ENCODE measurements at regions not wholly inside any gene's neighbourhood (a gene's known extent, or its start where the extent isn't known, plus 50 kb on each side); places are given as distances from the start of the nearest gene placed in this dataset.

DNA sequence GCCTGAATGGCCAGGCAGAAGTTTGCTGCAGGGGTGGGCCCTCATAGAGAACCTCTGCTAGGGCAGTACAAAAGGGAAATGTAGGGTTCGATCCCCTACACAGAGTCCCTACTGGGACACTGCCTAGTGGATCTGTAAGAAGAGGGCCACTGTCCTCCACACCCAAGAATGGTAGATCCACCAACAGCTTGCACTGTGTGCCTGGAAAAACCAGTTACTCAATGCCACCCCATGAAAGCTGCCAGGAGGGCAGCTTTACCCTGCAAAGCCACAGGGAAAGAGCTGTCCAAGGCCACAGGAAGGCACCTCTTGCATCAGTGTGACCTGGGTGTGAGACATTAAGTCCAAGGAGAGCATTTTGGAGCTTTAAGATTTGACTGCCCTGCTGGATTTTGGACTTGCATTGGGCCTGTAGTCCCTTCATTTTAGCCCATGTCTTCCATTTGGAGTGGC is 781.6 kb downstream of the TRAM1L1 start:
- Histone ChIP-seq H3K79me2 (ENCODE audit: insufficient read depth, low read length) (no peaks in the 10 kb centered on the region), H3K36me3 (ENCODE audit: insufficient read depth, low read length) (no peaks in the 10 kb centered on the region), H3K9me2 (replicated peaks; ENCODE audit: low read depth, low read length) (no peaks in the 10 kb centered on the region), H3K4me2 (ENCODE audit: low read depth, low read length, poor library complexity, severe bottlenecking) (no peak overlapping the region), H3K9me3 (ENCODE audit: insufficient read depth, low read depth, low read length) (no peaks in the 10 kb centered on the region), H3K4me1 (ENCODE audit: insufficient read depth, low read length, poor library complexity, severe bottlenecking) (no peaks in the 10 kb centered on the region), H3K4me3 (ENCODE audit: low read length, poor library complexity, severe bottlenecking) (no peak overlapping the region), H4K20me1 (ENCODE audit: insufficient read depth, low read length, poor library complexity, severe bottlenecking) (no peaks in the 10 kb centered on the region), H3K27me3 (ENCODE audit: insufficient read depth, low read length, poor library complexity, severe bottlenecking) (no peaks in the 10 kb centered on the region), H3K9ac (ENCODE audit: low read depth, low read length, poor library complexity, severe bottlenecking) (no peak overlapping the region), H2AFZ (ENCODE audit: low read length) (no peak overlapping the region), H3F3A (ENCODE audit: low read depth) (no peaks in the 10 kb centered on the region)
- TF ChIP-seq EZH2phosphoT487 (IDR thresholded peaks at IDR 0.05; ENCODE audit: borderline replicate concordance): no peak
- TF ChIP-seq, protein P1, sequence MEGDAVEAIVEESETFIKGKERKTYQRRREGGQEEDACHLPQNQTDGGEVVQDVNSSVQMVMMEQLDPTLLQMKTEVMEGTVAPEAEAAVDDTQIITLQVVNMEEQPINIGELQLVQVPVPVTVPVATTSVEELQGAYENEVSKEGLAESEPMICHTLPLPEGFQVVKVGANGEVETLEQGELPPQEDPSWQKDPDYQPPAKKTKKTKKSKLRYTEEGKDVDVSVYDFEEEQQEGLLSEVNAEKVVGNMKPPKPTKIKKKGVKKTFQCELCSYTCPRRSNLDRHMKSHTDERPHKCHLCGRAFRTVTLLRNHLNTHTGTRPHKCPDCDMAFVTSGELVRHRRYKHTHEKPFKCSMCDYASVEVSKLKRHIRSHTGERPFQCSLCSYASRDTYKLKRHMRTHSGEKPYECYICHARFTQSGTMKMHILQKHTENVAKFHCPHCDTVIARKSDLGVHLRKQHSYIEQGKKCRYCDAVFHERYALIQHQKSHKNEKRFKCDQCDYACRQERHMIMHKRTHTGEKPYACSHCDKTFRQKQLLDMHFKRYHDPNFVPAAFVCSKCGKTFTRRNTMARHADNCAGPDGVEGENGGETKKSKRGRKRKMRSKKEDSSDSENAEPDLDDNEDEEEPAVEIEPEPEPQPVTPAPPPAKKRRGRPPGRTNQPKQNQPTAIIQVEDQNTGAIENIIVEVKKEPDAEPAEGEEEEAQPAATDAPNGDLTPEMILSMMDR (conservative IDR thresholded peaks at IDR 0.05; ENCODE audit: low read length): no peak

DNA sequence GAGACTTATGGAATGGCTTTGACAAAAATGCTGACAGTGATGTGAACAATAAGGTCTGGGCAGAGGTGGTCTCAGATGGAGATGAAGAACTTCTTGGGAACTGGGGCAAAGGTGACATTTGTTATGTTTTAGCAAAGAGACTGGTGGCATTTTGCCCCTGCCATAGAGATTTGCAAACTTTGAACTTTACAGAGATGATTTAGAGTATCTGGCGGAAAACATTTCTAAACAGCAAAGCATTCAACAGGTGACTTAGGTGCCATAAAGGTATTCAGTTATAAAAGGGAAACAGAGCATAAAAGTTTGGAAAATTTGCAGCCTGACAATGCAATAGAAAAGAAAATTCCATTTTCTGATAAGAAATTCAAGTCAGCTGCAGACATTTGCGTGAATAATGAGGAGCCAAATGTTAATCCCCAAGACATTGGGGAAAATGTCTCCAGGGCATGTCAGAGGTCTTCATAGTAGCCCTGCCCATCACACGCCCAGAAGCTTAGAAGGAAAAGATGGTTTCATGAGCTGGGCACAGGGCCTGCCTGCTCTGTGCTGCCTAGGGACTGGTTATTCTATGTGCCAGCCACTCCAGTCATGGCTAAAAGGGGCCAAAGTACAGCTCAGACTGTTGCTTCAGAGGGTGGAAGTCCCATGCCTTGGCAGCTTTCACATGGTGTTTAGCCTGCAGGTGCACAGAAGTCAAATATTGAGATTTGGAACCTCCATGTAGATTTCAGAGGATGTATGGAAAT is 782.2 kb downstream of the TRAM1L1 start:
- no peak overlapping the region for H3K4me2 ChIP-seq (ENCODE audit: low read depth, low read length, poor library complexity, severe bottlenecking)
- H3K4me1 ChIP-seq (ENCODE audit: insufficient read depth, low read length, poor library complexity, severe bottlenecking): no peaks in the 10 kb centered on the region
- no peak overlapping the region for H2AFZ ChIP-seq (ENCODE audit: low read length)
- TF ChIP-seq, protein P1 (conservative IDR thresholded peaks at IDR 0.05; ENCODE audit: low read length): no peak
- no peak for TF ChIP-seq EZH2phosphoT487 (IDR thresholded peaks at IDR 0.05; ENCODE audit: borderline replicate concordance)
- H3F3A ChIP-seq (ENCODE audit: low read depth): no peaks in the 10 kb centered on the region
- H4K20me1 ChIP-seq (ENCODE audit: insufficient read depth, low read length, poor library complexity, severe bottlenecking): no peaks in the 10 kb centered on the region
- no peaks in the 10 kb centered on the region for H3K36me3 ChIP-seq (ENCODE audit: insufficient read depth, low read length)
- H3K9me2 ChIP-seq (replicated peaks; ENCODE audit: low read depth, low read length): no peaks in the 10 kb centered on the region
- H3K9ac ChIP-seq (ENCODE audit: low read depth, low read length, poor library complexity, severe bottlenecking): no peak overlapping the region
- H3K4me3 ChIP-seq (ENCODE audit: low read length, poor library complexity, severe bottlenecking): no peak overlapping the region
- no peaks in the 10 kb centered on the region for H3K79me2 ChIP-seq (ENCODE audit: insufficient read depth, low read length)
- H3K9me3 ChIP-seq (ENCODE audit: insufficient read depth, low read depth, low read length): no peaks in the 10 kb centered on the region
- no peaks in the 10 kb centered on the region for H3K27me3 ChIP-seq (ENCODE audit: insufficient read depth, low read length, poor library complexity, severe bottlenecking)

DNA sequence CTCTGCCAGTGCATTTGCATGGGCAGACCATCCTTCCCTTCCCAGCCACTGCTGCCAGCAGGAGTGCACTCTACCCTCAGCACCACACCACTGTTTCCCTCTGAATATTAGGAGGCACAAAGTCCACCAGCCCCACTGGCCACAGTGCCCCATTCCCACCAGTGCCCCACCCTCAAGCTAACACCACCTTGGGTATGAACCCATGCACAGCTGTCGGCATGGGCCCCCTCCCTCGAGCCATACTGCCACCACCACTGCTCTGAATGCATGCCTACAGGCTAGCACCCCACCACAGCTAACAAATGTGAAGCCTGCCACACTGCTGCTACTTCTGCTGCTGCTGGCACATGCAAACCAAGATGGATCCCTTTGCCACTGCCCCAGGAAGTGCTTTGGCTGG is 810.4 kb downstream of the TRAM1L1 start:
- Histone ChIP-seq H3K36me3 (ENCODE audit: insufficient read depth, low read length) (no peaks in the 10 kb centered on the region), H3K9me2 (replicated peaks; ENCODE audit: low read depth, low read length) (no peaks in the 10 kb centered on the region; the same call in 1 of the 2 replicates)

More for the DNA sequence above, 810.4 kb downstream of the TRAM1L1 start:
- H3K79me2 ChIP-seq (ENCODE audit: insufficient read depth, low read length): no peaks in the 10 kb centered on the region
- no peaks in the 10 kb centered on the region for H3K27me3 ChIP-seq (ENCODE audit: insufficient read depth, low read length, poor library complexity, severe bottlenecking)
- no peak overlapping the region for H2AFZ ChIP-seq (ENCODE audit: low read length)
- no peaks in the 10 kb centered on the region for H4K20me1 ChIP-seq (ENCODE audit: insufficient read depth, low read length, poor library complexity, severe bottlenecking)
- TF ChIP-seq, protein P1 (conservative IDR thresholded peaks at IDR 0.05; ENCODE audit: low read length): no peak
- TF ChIP-seq EZH2phosphoT487 (IDR thresholded peaks at IDR 0.05; ENCODE audit: borderline replicate concordance): no peak
- no peaks in the 10 kb centered on the region for H3K4me1 ChIP-seq (ENCODE audit: insufficient read depth, low read length, poor library complexity, severe bottlenecking)
- H3K4me3 ChIP-seq (ENCODE audit: low read length, poor library complexity, severe bottlenecking): no peak overlapping the region
- no peak overlapping the region for H3K9ac ChIP-seq (ENCODE audit: low read depth, low read length, poor library complexity, severe bottlenecking)
- H3F3A ChIP-seq (ENCODE audit: low read depth): no peaks in the 10 kb centered on the region
- no peak overlapping the region for H3K4me2 ChIP-seq (ENCODE audit: low read depth, low read length, poor library complexity, severe bottlenecking)
- no peaks in the 10 kb centered on the region for H3K9me3 ChIP-seq (ENCODE audit: insufficient read depth, low read depth, low read length)
